ENCODE measurements at regions not wholly inside any gene's neighbourhood (a gene's known extent, or its start where the extent isn't known, plus 50 kb on each side); places are given as distances from the start of the nearest gene placed in this dataset.

DNA sequence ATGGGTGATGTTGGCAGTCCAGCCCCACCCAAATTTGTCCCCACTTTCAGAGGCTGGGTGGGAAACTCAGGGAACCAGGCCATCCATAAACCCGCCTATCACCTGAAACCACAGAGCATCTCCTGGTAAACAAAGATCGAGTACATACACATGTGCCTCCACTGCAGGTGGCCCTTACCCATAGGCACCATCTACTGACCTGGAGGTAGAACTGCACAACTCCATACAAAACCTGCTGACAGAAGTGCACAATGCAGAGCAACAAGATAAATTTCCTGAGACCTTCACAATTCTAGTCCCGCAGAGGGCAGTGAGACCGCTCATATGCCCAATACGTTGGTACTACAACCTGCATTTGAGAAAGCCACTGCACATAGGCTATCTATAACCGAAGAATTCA is 856.3 kb downstream of the SUCLG1 start:
- TF ChIP-seq POLR2AphosphoS5 (IDR thresholded peaks at IDR 0.05; ENCODE audit: borderline replicate concordance, low read depth, low read length) = no peak
- TF ChIP-seq EZH2 (IDR thresholded peaks at IDR 0.05) = no peak

All from SK-N-MC (cell line).